Upper lobe of left lung (tissue), 6 donors: ENCODE measurements at regions not wholly inside any gene's neighbourhood (a gene's known extent, or its start where the extent isn't known, plus 50 kb on each side); places are given as distances from the start of the nearest gene placed in this dataset.

Experiments
- ATAC-seq, 2 donors: fragments of 200-7000 bp; cut with Tn5 transposase; one replicate each; pipeline ENCODE4 v1.9.1; 2022; ENCODE audit warnings: mild to moderate bottlenecking in 2 of 2, moderate library complexity in 2 of 2; ENCODE audit not compliant: low FRiP score in 2 of 2
- DNase-seq, 2 donors: peaks; one replicate each; pipeline ENCODE4 v3.0.0-alpha.2; 2019 to 2020
- H3K27ac ChIP-seq, 4 donors: fragments of 200-600 bp; sonication (generic); one replicate each; pipeline ENCODE4 v1.5.1; 2016 to 2019
- H3K27me3 ChIP-seq, 4 donors: fragments of 200-600 bp; sonication (generic); one replicate each; pipeline ENCODE4 v1.5.1; 2017 to 2019
- H3K36me3 ChIP-seq, 4 donors: fragments of 200-600 bp; sonication (generic); one replicate each; pipeline ENCODE4 v1.5.1; 2016 to 2019
- H3K4me1 ChIP-seq, 4 donors: fragments of 200-600 bp; sonication (generic); one replicate each; pipeline ENCODE4 v1.5.1; 2018 to 2019
- H3K4me3 ChIP-seq, 4 donors: fragments of 200-600 bp; sonication (generic); one replicate each; pipeline ENCODE4 v1.5.1; 2017 to 2019; ENCODE audit warnings: mild to moderate bottlenecking in 2 of 4, moderate library complexity in 1 of 4
- H3K9me3 ChIP-seq, 4 donors: fragments of 200-600 bp; sonication (generic); one replicate each; pipeline ENCODE4 v1.5.1; 2018 to 2019
- EP300 ChIP-seq, 4 donors: sonication (generic); formaldehyde crosslinking; IDR thresholded peaks; one replicate each; pipeline ENCODE4 v1.5.1; 2017; ENCODE audit warnings: antibody characterized with exemption in 4 of 4, control low read depth in 2 of 4
- POLR2A ChIP-seq, 4 donors: fragments of 450-650 bp; IDR thresholded peaks; one replicate each; pipeline ENCODE4 v1.5.1; 2016 to 2017; ENCODE audit warnings: antibody characterized with exemption in 4 of 4, mild to moderate bottlenecking in 2 of 4
- POLR2AphosphoS5 ChIP-seq, 2 donors: sonication (generic); formaldehyde crosslinking; IDR thresholded peaks; one replicate each; pipeline ENCODE4 v1.5.1; 2017; ENCODE audit warnings: antibody characterized with exemption in 2 of 2
- WGBS, 2 donors: methylation state at CpG; one replicate each; pipeline ENCODE4 v1.1.5; 2017 to 2018; 5-methylcytosine and 5-hydroxymethylcytosine counted together
- TF ChIP-seq, protein P1 (sequence below), 6 experiments: fragments of 450-650 bp in 4 of 6; fragments of 200-600 bp in 2 of 6; sonication (generic) in 2 of 6; IDR thresholded peaks; one replicate each; pipeline ENCODE4 v1.5.1; 2016 to 2019; ENCODE audit warnings: antibody characterized with exemption in 6 of 6
- donor health status: DM: no; HTN: no; CAD: no; lungs with moderate emphysema.
- donor health status: DM: no; HTN: yes; CAD: no; lungs with severe emphysema.

DNA sequence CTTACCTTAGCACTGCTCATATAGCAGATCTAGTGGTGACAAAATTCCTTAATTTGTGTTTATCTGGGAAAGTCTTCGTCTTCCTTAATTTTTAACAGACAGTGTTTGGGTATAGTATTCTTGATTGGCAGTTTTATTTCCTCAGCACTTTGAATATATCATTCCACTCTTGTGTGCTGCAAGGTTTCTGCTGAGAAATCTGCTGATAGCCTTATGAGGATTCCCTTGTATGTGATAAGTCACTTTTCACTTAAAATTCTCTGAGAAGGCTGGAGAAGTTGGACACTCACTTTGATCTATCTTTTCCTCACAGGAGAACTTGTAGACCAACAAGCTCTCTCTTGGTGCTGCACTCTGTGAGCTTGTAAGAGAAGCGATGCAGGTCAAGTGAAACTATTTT lies 306.1 kb upstream of the RTL1 start:
- no peaks in the 10 kb centered on the region for H3K4me1 ChIP-seq
- no peak for TF ChIP-seq POLR2AphosphoS5 (IDR thresholded peaks at IDR 0.05)
- no peaks in the 10 kb centered on the region for H3K36me3 ChIP-seq
- H3K27me3 ChIP-seq, result no peaks in the 10 kb centered on the region
- H3K9me3 ChIP-seq, result peaks cover 14 to 23% (median 19%) of the 10 kb centered on the region in 4 donors
- no peak overlapping the region for H3K27ac ChIP-seq
- ATAC-seq (no peak), DNase-seq (no peak)
- 84 to 86% methylated on average over 2 of the region's 2 CpGs for WGBS, 2 donors
- H3K4me3 ChIP-seq, result no peak overlapping the region

DNA sequence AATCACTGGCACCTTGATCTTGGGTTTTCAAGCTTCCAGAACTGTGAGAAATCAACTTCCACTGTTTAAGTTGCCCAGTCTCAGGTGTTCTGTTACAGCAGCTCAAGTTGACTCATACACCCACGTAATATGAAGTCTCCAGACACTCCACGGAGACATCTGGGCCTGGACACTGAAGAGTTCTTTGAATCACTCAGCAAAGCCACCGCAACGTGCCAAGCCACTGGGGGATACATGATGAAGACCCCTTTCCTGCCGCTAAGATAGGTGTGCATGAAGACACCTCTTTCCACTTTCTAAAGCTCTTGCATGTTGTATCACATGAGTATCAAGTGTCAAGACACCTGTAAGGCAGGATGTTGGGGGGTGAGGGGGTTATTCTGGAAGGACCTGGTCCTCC lies 311.7 kb upstream of the RTL1 start:
- no peaks in the 10 kb centered on the region for H3K36me3 ChIP-seq
- ATAC-seq (no peak), DNase-seq (peak in 1 of 2 donors; percentile 8)
- H3K9me3 ChIP-seq, result peaks cover 0 to 6% (median under 1%) of the 10 kb centered on the region in 4 donors
- no peak for TF ChIP-seq POLR2AphosphoS5 (IDR thresholded peaks at IDR 0.05)
- no peak for TF ChIP-seq POLR2A (IDR thresholded peaks at IDR 0.05)
- TF ChIP-seq, protein P1, sequence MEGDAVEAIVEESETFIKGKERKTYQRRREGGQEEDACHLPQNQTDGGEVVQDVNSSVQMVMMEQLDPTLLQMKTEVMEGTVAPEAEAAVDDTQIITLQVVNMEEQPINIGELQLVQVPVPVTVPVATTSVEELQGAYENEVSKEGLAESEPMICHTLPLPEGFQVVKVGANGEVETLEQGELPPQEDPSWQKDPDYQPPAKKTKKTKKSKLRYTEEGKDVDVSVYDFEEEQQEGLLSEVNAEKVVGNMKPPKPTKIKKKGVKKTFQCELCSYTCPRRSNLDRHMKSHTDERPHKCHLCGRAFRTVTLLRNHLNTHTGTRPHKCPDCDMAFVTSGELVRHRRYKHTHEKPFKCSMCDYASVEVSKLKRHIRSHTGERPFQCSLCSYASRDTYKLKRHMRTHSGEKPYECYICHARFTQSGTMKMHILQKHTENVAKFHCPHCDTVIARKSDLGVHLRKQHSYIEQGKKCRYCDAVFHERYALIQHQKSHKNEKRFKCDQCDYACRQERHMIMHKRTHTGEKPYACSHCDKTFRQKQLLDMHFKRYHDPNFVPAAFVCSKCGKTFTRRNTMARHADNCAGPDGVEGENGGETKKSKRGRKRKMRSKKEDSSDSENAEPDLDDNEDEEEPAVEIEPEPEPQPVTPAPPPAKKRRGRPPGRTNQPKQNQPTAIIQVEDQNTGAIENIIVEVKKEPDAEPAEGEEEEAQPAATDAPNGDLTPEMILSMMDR (IDR thresholded peaks at IDR 0.05), result no peak
- no peak for TF ChIP-seq EP300 (IDR thresholded peaks at IDR 0.05)
- no peaks in the 10 kb centered on the region for H3K27me3 ChIP-seq
- no peak overlapping the region for H3K27ac ChIP-seq
- WGBS, 2 donors, result 88 to 100% methylated on average over 5 of the region's 5 CpGs
- H3K4me1 ChIP-seq, result peaks cover 0 to 8% (median 2%) of the 10 kb centered on the region in 4 donors
- no peak overlapping the region for H3K4me3 ChIP-seq

DNA sequence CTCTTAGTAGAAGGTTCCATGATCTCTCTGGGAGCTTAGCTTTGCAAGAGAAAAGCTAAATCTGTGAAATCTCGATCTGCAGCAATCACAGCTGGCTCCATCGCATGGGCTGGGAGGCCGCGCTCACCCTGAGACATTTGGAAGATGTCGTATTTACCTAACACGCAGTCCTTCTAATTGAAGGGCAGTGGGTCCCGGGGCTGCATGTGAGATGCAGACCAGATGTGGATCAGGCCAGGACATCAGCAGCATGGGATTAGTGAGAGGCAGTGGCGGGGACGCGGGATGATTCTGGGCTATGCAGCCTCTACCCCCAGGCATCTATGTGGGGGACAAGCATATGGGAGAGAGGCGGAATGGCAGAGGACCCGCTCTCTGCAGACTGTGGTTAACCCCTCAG lies 312.4 kb upstream of the RTL1 start:
- Histone ChIP-seq H3K4me1 (peaks cover 0 to 8% (median 2%) of the 10 kb centered on the region in 4 donors), H3K27me3 (no peaks in the 10 kb centered on the region), H3K4me3 (no peak overlapping the region), H3K36me3 (no peaks in the 10 kb centered on the region), H3K27ac (no peak overlapping the region), H3K9me3 (no peaks in the 10 kb centered on the region)
- DNase-seq (peak in 1 of 2 donors; percentile 20), ATAC-seq (no peak)
- TF ChIP-seq, protein P1 (IDR thresholded peaks at IDR 0.05), result no peak
- TF ChIP-seq EP300 (IDR thresholded peaks at IDR 0.05) (no peak), POLR2A (IDR thresholded peaks at IDR 0.05) (no peak), POLR2AphosphoS5 (IDR thresholded peaks at IDR 0.05) (no peak)
- WGBS, 2 donors, result 75 to 83% methylated on average over 12 of the region's 12 CpGs

DNA sequence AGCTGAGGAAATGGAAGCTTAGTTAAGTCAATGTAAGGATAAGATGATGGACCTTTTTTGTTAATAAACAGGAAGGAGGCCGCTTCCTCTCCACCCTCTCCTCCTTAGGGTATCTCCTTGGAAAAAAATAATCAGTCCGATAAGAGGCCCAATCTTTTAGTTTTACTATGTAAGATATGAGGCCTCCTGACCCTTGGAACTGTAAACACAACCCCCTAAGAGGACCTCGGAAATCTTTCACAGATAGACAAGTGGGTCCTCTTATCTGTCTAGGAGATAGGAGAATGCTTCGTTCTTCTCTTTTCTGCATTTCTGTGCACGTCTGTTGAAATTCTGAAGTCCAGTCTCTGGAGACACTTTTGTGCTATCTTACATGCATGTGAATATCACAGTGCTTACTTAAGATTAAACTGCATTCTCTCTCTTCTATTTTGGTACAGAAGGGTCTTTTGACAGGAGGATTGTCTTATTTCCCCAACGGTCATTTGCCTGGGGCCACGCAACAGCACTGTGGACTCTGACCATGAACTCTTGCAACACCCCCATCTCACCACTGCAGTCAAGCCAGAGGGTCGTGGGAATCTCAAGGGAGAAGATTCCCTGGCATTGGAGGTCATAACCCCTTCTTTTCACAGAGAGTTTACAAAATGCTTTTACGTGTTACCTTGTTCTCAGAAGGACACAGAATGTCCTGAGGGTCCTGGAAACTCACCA lies 313.0 kb upstream of the RTL1 start:
- Histone ChIP-seq H3K27ac (no peak overlapping the region), H3K36me3 (no peaks in the 10 kb centered on the region), H3K4me3 (no peak overlapping the region), H3K9me3 (no peaks in the 10 kb centered on the region), H3K27me3 (no peaks in the 10 kb centered on the region), H3K4me1 (peaks cover 0 to 8% (median 2%) of the 10 kb centered on the region in 4 donors)
- DNase-seq, result no peak
- TF ChIP-seq POLR2A (IDR thresholded peaks at IDR 0.05) (no peak), EP300 (IDR thresholded peaks at IDR 0.05) (no peak), POLR2AphosphoS5 (IDR thresholded peaks at IDR 0.05) (no peak)
- TF ChIP-seq, protein P1 (IDR thresholded peaks at IDR 0.05), result no peak
- ATAC-seq, result no peak
- 51 to 56% methylated on average over 9 of the region's 9 CpGs for WGBS, 2 donors

DNA sequence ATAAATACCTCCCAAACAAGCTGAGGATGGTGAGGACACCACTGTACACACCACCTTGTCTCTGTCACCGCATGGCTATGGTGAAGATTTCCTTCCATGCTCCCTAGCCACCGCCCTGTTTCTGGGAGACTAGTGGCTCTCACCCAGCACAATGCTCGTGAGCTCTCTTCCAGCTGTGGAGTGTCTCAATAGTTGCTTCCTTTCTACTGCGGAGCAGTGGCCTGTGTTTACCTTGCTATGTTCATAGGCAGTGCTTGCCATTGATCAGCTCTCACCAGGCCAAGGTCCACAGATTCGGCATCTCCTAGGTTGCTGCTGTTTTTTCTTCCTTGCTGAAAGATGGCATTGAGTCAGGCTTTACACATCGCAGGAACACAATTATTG lies 313.6 kb upstream of the RTL1 start:
- H3K27ac ChIP-seq, result no peak overlapping the region
- H3K9me3 ChIP-seq, result no peaks in the 10 kb centered on the region
- H3K4me1 ChIP-seq, result peaks cover 0 to 8% (median 2%) of the 10 kb centered on the region in 4 donors
- H3K36me3 ChIP-seq, result no peaks in the 10 kb centered on the region
- TF ChIP-seq POLR2AphosphoS5 (IDR thresholded peaks at IDR 0.05) (no peak), POLR2A (IDR thresholded peaks at IDR 0.05) (no peak), EP300 (IDR thresholded peaks at IDR 0.05) (no peak)
- TF ChIP-seq, protein P1 (IDR thresholded peaks at IDR 0.05), result no peak
- ATAC-seq (no peak), DNase-seq (peak in 1 of 2 donors; percentile 3)
- H3K4me3 ChIP-seq, result no peak overlapping the region
- no peaks in the 10 kb centered on the region for H3K27me3 ChIP-seq
- WGBS, 2 donors, result 58 to 73% methylated on average over 6 of the region's 6 CpGs
